Motor neuron (in vitro differentiated cells): ENCODE measurements at regions not wholly inside any gene's neighbourhood (a gene's known extent, or its start where the extent isn't known, plus 50 kb on each side); places are given as distances from the start of the nearest gene placed in this dataset.
"Not testable (repeated sequence)": the region's sequence is repeated elsewhere in the genome, so short reads cannot be mapped to it uniquely, and the experiment has no call there.

Source experiments
- ATAC-seq, 8 experiments: fragments of 200-7000 bp; cut with Tn5 transposase; replicated peaks in 6 of 8; 2 replicates each; pipeline ENCODE4 v1.8.0; 2021; ENCODE audit warnings: mild to moderate bottlenecking in 8 of 8, moderate library complexity in 8 of 8
- H3K27ac ChIP-seq, 2 donors: fragments of 250-450 bp; sonication (Bioruptor Pico); 2 replicates each; pipeline ENCODE4 v1.9.0; 2021; ENCODE audit warnings: antibody characterized with exemption in 2 of 2, mild to moderate bottlenecking in 2 of 2, moderate library complexity in 1 of 2
- H3K4me1 ChIP-seq, 2 donors: fragments of 250-450 bp; sonication (Bioruptor Pico); replicated peaks in 1 of 2; 2 replicates each; pipeline ENCODE4 v1.6.1; 2021; ENCODE audit warnings: antibody characterized with exemption in 2 of 2, mild to moderate bottlenecking in 2 of 2, moderate library complexity in 1 of 2
- H3K4me3 ChIP-seq, 5 donors: fragments of 250-450 bp; sonication (Bioruptor Pico); 2 replicates each; pipeline ENCODE4 v1.9.0; 2021; ENCODE audit warnings: antibody characterized with exemption in 5 of 5, mild to moderate bottlenecking in 5 of 5, moderate library complexity in 4 of 5
- WGBS, 10 experiments: fragments of 450-650 bp; shearing (Covaris generic); methylation state at CpG; one replicate each; pipeline ENCODE4 v1.0.0; 2022; 5-methylcytosine and 5-hydroxymethylcytosine counted together
- in situ Hi-C, 9 experiments: fragments of 400-800 bp; cut with MboI; loops; one replicate each; pipeline ENCODE4 v1.15.0; 2021; ENCODE audit warnings: low sequenced_read_pairs in 9 of 9, low pct_unique_long_range_greater_than_20kb in 2 of 9; ENCODE audit not compliant: unreplicated experiment in 9 of 9

GRCh38 chr6:103874575-103874974, 985.1 kb downstream of the HACE1 start:
- H3K4me3 ChIP-seq = no peak overlapping the region
- ATAC-seq = peak in 2 of 8 experiments; percentile 9 to 32
- WGBS, 10 experiments = 7 to 52% (median 25%) methylated on average over 1 to 3 of the region's 3 CpGs; no CpG with 5 or more reads in 3 of the 10 experiments
- in situ Hi-C loops = no loop called here
- H3K27ac ChIP-seq = no peak overlapping the region
- H3K4me1 ChIP-seq = peaks cover 7 to 29% of the 10 kb centered on the region in 2 donors

GRCh38 chr6:103872678-103873077, 987.0 kb downstream of the HACE1 start:
- peak in 5 of 8 experiments; percentile 69 to 77 (median 76) for ATAC-seq
- Histone ChIP-seq H3K27ac (no peak overlapping the region), H3K4me3 (no peak overlapping the region), H3K4me1 (peaks cover 7 to 29% of the 10 kb centered on the region in 2 donors)
- in situ Hi-C loops = no loop called here

GRCh38 chr6:103872233-103872632, 987.5 kb downstream of the HACE1 start:
- WGBS, 10 experiments = 0 to 50% (median 20%) methylated on average over 1 to 2 of the region's 2 CpGs; no CpG with 5 or more reads in 1 of the 10 experiments
- peak in 2 of 8 experiments; percentile 32 to 39 for ATAC-seq
- Histone ChIP-seq H3K27ac (no peak overlapping the region), H3K4me1 (peaks cover 7 to 29% of the 10 kb centered on the region in 2 donors), H3K4me3 (no peak overlapping the region)
- in situ Hi-C loops = no loop called here

- ATAC-seq = no peak
- Histone ChIP-seq H3K4me1 (peaks cover 7 to 29% of the 10 kb centered on the region in 2 donors), H3K27ac (no peak overlapping the region), H3K4me3 (no peak overlapping the region)
- WGBS, 10 experiments = 6 to 100% (median 90%) methylated on average over 1 to 2 of the region's 2 CpGs
- in situ Hi-C loops = no loop called here
Observed at GRCh38 chr6:103870970-103871369, 988.7 kb downstream of the HACE1 start.

GRCh38 chr6:103862297-103862696, 997.4 kb downstream of the HACE1 start:
- in situ Hi-C loops = no loop called here
- WGBS, 10 experiments = 0 to 88% (median 51%) methylated on average over 1 to 3 of the region's 3 CpGs
- no peak overlapping the region for H3K4me3 ChIP-seq

GRCh38 chr6:103858003-103858402, 1001.7 kb downstream of the HACE1 start:
- WGBS, 10 experiments = 0 to 100% (median 67%) methylated on average over 1 to 2 of the region's 2 CpGs; no CpG with 5 or more reads in 1 of the 10 experiments

More at GRCh38 chr6:103862297-103862696, 997.4 kb downstream of the HACE1 start:
- H3K4me1 ChIP-seq = peaks cover 6 to 13% of the 10 kb centered on the region in 2 donors
- H3K27ac ChIP-seq = no peak overlapping the region
- peak in 5 of 8 experiments; percentile 52 to 92 (median 72) for ATAC-seq

GRCh38 chr6:103855750-103856149, 1004.0 kb downstream of the HACE1 start:
- no peak overlapping the region for H3K27ac ChIP-seq
- in situ Hi-C loops = no loop called here
- 0 to 73% (median 5%) methylated on average over 1 to 3 of the region's 3 CpGs; no CpG with 5 or more reads in 1 of the 10 experiments for WGBS, 10 experiments
- no peaks in the 10 kb centered on the region for H3K4me1 ChIP-seq
- no peak for ATAC-seq
- H3K4me3 ChIP-seq = no peak overlapping the region

More at GRCh38 chr6:103858003-103858402, 1001.7 kb downstream of the HACE1 start:
- no peak for ATAC-seq
- Histone ChIP-seq H3K27ac (no peak overlapping the region), H3K4me1 (peaks cover 6 to 9% of the 10 kb centered on the region in 2 donors), H3K4me3 (no peak overlapping the region)
- in situ Hi-C loops = no loop called here

GRCh38 chr6:103854059-103854458, 1005.7 kb downstream of the HACE1 start:
- no peak overlapping the region for H3K4me3 ChIP-seq
- H3K27ac ChIP-seq = no peak overlapping the region
- no peak for ATAC-seq
- H3K4me1 ChIP-seq = no peaks in the 10 kb centered on the region
- in situ Hi-C loops = no loop called here

GRCh38 chr6:103838457-103838856, 1021.3 kb downstream of the HACE1 start:
- WGBS, 10 experiments = 10 to 100% (median 88%) methylated on average over 2 of the region's 2 CpGs; no CpG with 5 or more reads in 1 of the 10 experiments
- in situ Hi-C loops = no loop called here
- H3K27ac ChIP-seq = no peak overlapping the region
- no peak for ATAC-seq
- no peak overlapping the region for H3K4me3 ChIP-seq
- no peaks in the 10 kb centered on the region for H3K4me1 ChIP-seq

- no peak for ATAC-seq
- H3K27ac ChIP-seq = no peak overlapping the region
- in situ Hi-C loops = no loop called here
- H3K4me1 ChIP-seq = no peaks in the 10 kb centered on the region
- 0 to 86% (median 64%) methylated on average over 1 to 2 of the region's 2 CpGs for WGBS, 10 experiments
- H3K4me3 ChIP-seq = no peak overlapping the region
Observed at GRCh38 chr6:103826209-103826608, 1033.5 kb downstream of the HACE1 start.

GRCh38 chr6:103820148-103820547, 1039.6 kb downstream of the HACE1 start:
- WGBS, 10 experiments = 17 to 100% (median 86%) methylated on average over 1 to 3 of the region's 3 CpGs; no CpG with 5 or more reads in 6 of the 10 experiments
- H3K4me3 ChIP-seq = no peak overlapping the region
- no peak for ATAC-seq
- H3K27ac ChIP-seq = no peak overlapping the region
- in situ Hi-C loops = no loop called here
- no peaks in the 10 kb centered on the region for H3K4me1 ChIP-seq

- Histone ChIP-seq H3K27ac (no peak overlapping the region), H3K4me3 (no peak overlapping the region), H3K4me1 (no peaks in the 10 kb centered on the region)
- WGBS, 10 experiments = 0 to 90% (median 20%) methylated on average over 1 to 3 of the region's 3 CpGs; no CpG with 5 or more reads in 3 of the 10 experiments
- peak in 1 of 8 experiments; percentile 18 for ATAC-seq
- in situ Hi-C loops = no loop called here
Observed at GRCh38 chr6:103819509-103819908, 1040.2 kb downstream of the HACE1 start.

- no peak overlapping the region for H3K4me3 ChIP-seq
- no peak for ATAC-seq
- in situ Hi-C loops = no loop called here
- H3K4me1 ChIP-seq = no peaks in the 10 kb centered on the region
- H3K27ac ChIP-seq = no peak overlapping the region
Observed at GRCh38 chr6:103812970-103813369, 1046.7 kb downstream of the HACE1 start.

- H3K27ac ChIP-seq, in situ Hi-C loops, H3K4me3 ChIP-seq, H3K4me1 ChIP-seq: not testable (repeated sequence)
- ATAC-seq = peak in 1 of 8 experiments; percentile 22
- 20 to 86% (median 65%) methylated on average over 1 to 7 of the region's 11 CpGs; no CpG with 5 or more reads in 3 of the 10 experiments for WGBS, 10 experiments
Observed at GRCh38 chr6:103801901-103802479, 1057.7 kb downstream of the HACE1 start.
